Suprapubic skin (tissue), 4 donors: ENCODE measurements at regions not wholly inside any gene's neighbourhood (a gene's known extent, or its start where the extent isn't known, plus 50 kb on each side); places are given as distances from the start of the nearest gene placed in this dataset.

ENCODE experiments used
- EP300 ChIP-seq: sonication (generic); formaldehyde crosslinking; IDR thresholded peaks from one replicate; pipeline ENCODE4 v1.6.1; 2017; ENCODE audit warnings: antibody characterized with exemption
- POLR2A ChIP-seq, 2 donors: fragments of 450-650 bp; IDR thresholded peaks; one replicate each; pipeline ENCODE4 v1.6.1; 2017; ENCODE audit warnings: antibody characterized with exemption in 2 of 2, mild to moderate bottlenecking in 2 of 2, moderate library complexity in 2 of 2
- POLR2AphosphoS5 ChIP-seq, 3 donors: sonication (generic); formaldehyde crosslinking; IDR thresholded peaks; one replicate each; pipeline ENCODE4 v1.6.1; 2017; ENCODE audit warnings: antibody characterized with exemption in 3 of 3
- TF ChIP-seq, protein P1 (sequence below), 2 donors: fragments of 200-600 bp in 1 of 2; fragments of 450-650 bp in 1 of 2; sonication (generic) in 1 of 2; IDR thresholded peaks; one replicate each; pipeline ENCODE4 v1.5.1; 2016 to 2019; ENCODE audit warnings: antibody characterized with exemption in 2 of 2, mild to moderate bottlenecking in 1 of 2, moderate library complexity in 1 of 2

DNA sequence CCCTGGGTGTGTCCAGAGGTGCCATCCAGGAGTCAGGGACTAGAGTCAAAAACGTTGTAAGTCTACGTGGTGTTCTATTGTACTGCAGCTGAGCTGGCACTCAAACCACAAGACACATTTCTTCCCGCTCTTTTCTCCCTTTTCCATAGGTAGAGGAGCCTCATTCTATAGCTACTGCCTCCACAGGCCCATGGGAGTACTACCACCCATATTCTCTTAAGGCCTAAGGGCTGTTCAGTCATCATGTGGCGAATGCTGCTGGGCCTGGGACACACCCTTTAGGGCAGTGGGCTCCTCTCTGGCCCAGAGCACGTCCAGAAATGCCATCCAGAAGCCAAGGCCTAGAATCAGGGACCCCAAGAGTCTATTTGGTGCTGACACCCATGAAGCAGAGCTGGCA, 1271.7 kb downstream of the CNTNAP5 start:
- TF ChIP-seq, protein P1, sequence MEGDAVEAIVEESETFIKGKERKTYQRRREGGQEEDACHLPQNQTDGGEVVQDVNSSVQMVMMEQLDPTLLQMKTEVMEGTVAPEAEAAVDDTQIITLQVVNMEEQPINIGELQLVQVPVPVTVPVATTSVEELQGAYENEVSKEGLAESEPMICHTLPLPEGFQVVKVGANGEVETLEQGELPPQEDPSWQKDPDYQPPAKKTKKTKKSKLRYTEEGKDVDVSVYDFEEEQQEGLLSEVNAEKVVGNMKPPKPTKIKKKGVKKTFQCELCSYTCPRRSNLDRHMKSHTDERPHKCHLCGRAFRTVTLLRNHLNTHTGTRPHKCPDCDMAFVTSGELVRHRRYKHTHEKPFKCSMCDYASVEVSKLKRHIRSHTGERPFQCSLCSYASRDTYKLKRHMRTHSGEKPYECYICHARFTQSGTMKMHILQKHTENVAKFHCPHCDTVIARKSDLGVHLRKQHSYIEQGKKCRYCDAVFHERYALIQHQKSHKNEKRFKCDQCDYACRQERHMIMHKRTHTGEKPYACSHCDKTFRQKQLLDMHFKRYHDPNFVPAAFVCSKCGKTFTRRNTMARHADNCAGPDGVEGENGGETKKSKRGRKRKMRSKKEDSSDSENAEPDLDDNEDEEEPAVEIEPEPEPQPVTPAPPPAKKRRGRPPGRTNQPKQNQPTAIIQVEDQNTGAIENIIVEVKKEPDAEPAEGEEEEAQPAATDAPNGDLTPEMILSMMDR (IDR thresholded peaks at IDR 0.05): no peak
- TF ChIP-seq POLR2AphosphoS5 (IDR thresholded peaks at IDR 0.05) (no peak), POLR2A (IDR thresholded peaks at IDR 0.05) (no peak), EP300 (no peak)
